PFSK-1 (cell line): ENCODE measurements at regions not wholly inside any gene's neighbourhood (a gene's known extent, or its start where the extent isn't known, plus 50 kb on each side); places are given as distances from the start of the nearest gene placed in this dataset.

Experiments used
- REST ChIP-seq, 2 experiments: IDR thresholded peaks; 2 replicates each; pipeline versions ENCODE4 v1.6.1 to v1.8.0; 2011 to 2012; ENCODE audit warnings: low read depth in 2 of 2, low read length in 2 of 2, control low read depth in 1 of 2, inconsistent platforms in 1 of 2, mild to moderate bottlenecking in 1 of 2, moderate library complexity in 1 of 2; ENCODE audit not compliant: insufficient read depth in 1 of 2
- TAF1 ChIP-seq: IDR thresholded peaks from 2 replicates; pipeline ENCODE4 v1.6.1; 2012; ENCODE audit warnings: low read length, control low read depth, borderline replicate concordance; ENCODE audit not compliant: insufficient read depth

GRCh38 chr4:57764856-57765255 lies 654.7 kb upstream of the IGFBP7 start:
- TF ChIP-seq TAF1 = no peak
- TF ChIP-seq REST (IDR thresholded peaks at IDR 0.05; ENCODE audit: insufficient read depth in 1 of 2, low read depth in 2 of 2, low read length in 2 of 2) = no peak
